ENCODE measurements at regions not wholly inside any gene's neighbourhood (a gene's known extent, or its start where the extent isn't known, plus 50 kb on each side); places are given as distances from the start of the nearest gene placed in this dataset.
"Not testable (repeated sequence)": the region's sequence is repeated elsewhere in the genome, so short reads cannot be mapped to it uniquely, and the experiment has no call there.

- DNase-seq, result no peak
Observed at GRCh38 chr6:51001399-51001798, 182.7 kb downstream of the TFAP2B start.

- no peak for DNase-seq
Observed at GRCh38 chr6:51004380-51004779, 185.7 kb downstream of the TFAP2B start.

- DNase-seq, result no peak
Observed at GRCh38 chr6:51005779-51006178, 187.1 kb downstream of the TFAP2B start.

GRCh38 chr6:51007237-51007636, 188.6 kb downstream of the TFAP2B start:
- DNase-seq, result no peak

- not testable (repeated sequence) for DNase-seq
Observed at GRCh38 chr6:51008693-51009092, 190.0 kb downstream of the TFAP2B start.

- DNase-seq, result no peak
Observed at GRCh38 chr6:51013376-51013775, 194.7 kb downstream of the TFAP2B start.

- DNase-seq, result no peak
Observed at GRCh38 chr6:51015394-51015793, 196.7 kb downstream of the TFAP2B start.

GRCh38 chr6:51016489-51016888, 197.8 kb downstream of the TFAP2B start:
- no peak for DNase-seq

- no peak for DNase-seq
Observed at GRCh38 chr6:51019806-51020205, 201.1 kb downstream of the TFAP2B start.

GRCh38 chr6:51021171-51021570, 202.5 kb downstream of the TFAP2B start:
- DNase-seq, result no peak

GRCh38 chr6:51024126-51024525, 205.5 kb downstream of the TFAP2B start:
- DNase-seq, result no peak

- no peak for DNase-seq
Observed at GRCh38 chr6:51025082-51025777, 206.6 kb downstream of the TFAP2B start.

- no peak for DNase-seq
Observed at GRCh38 chr6:51027283-51028065, 208.8 kb downstream of the TFAP2B start.

- DNase-seq, result no peak
Observed at GRCh38 chr6:51028276-51028675, 209.6 kb downstream of the TFAP2B start.

GRCh38 chr6:51029561-51029960, 210.9 kb downstream of the TFAP2B start:
- DNase-seq, result no peak

GRCh38 chr6:51045548-51045947, 226.9 kb downstream of the TFAP2B start:
- DNase-seq, result no peak

- no peak for DNase-seq
Observed at GRCh38 chr6:51049288-51049982, 230.8 kb downstream of the TFAP2B start.

- no peak for DNase-seq
Observed at GRCh38 chr6:51049983-51050877, 231.6 kb downstream of the TFAP2B start.

- not testable (repeated sequence) for DNase-seq
Observed at GRCh38 chr6:51052716-51053115, 234.0 kb downstream of the TFAP2B start.

GRCh38 chr6:51055316-51055715, 236.6 kb downstream of the TFAP2B start:
- not testable (repeated sequence) for DNase-seq

GRCh38 chr6:51057296-51057695, 238.6 kb downstream of the TFAP2B start:
- DNase-seq, result no peak

GRCh38 chr6:51060262-51060762, 241.6 kb downstream of the TFAP2B start:
- no peak for DNase-seq
